ENCODE measurements at regions not wholly inside any gene's neighbourhood (a gene's known extent, or its start where the extent isn't known, plus 50 kb on each side); places are given as distances from the start of the nearest gene placed in this dataset.
"Not testable (repeated sequence)": the region's sequence is repeated elsewhere in the genome, so short reads cannot be mapped to it uniquely, and the experiment has no call there.

GRCh38 chr12:104886418-104887401 is 71.4 kb downstream of the SLC41A2 start:
- Mint-ChIP-seq H3K4me1 (no peaks in the 10 kb centered on the region), H3K4me3 (no peak overlapping the region)
- no peak for ATAC-seq

GRCh38 chr12:104878858-104879257 is 79.2 kb downstream of the SLC41A2 start:
- H3K9me3 Mint-ChIP-seq, DNase-seq, H3K4me3 Mint-ChIP-seq, ATAC-seq, H3K27ac Mint-ChIP-seq, H3K4me1 Mint-ChIP-seq, H3K36me3 Mint-ChIP-seq, POLR2A ChIA-PET: not testable (repeated sequence)
- H3K27me3 Mint-ChIP-seq = peaks cover 0 to 15% (median 4%) of the 10 kb centered on the region in 5 donors

More at GRCh38 chr12:104886418-104887401, 71.4 kb downstream of the SLC41A2 start:
- peaks cover 0 to 9% (median 4%) of the 10 kb centered on the region in 9 donors for H3K9me3 Mint-ChIP-seq
- POLR2A ChIA-PET = no interaction called here
- H3K27me3 Mint-ChIP-seq = peaks cover 2 to 15% (median 10%) of the 10 kb centered on the region in 5 donors
- DNase-seq = no peak
- peaks cover 0 to 6% (median 0%) of the 10 kb centered on the region in 3 donors for H3K36me3 Mint-ChIP-seq
- no peak overlapping the region for H3K27ac Mint-ChIP-seq

GRCh38 chr12:104877103-104877705 is 80.9 kb downstream of the SLC41A2 start:
- no peak overlapping the region for H3K4me3 Mint-ChIP-seq
- ATAC-seq = no peak
- peak in 8 of 10 donors; percentile 12 to 62 (median 36) for DNase-seq
- H3K36me3 Mint-ChIP-seq = peaks cover 0 to 2% (median 0%) of the 10 kb centered on the region in 3 donors
- H3K27ac Mint-ChIP-seq = no peak overlapping the region
- peaks cover 0 to 2% (median 0%) of the 10 kb centered on the region in 4 donors for H3K4me1 Mint-ChIP-seq
- POLR2A ChIA-PET = no interaction called here
- H3K9me3 Mint-ChIP-seq = peaks cover 0 to 2% (median 0%) of the 10 kb centered on the region in 9 donors
- peaks cover 0 to 9% (median 0%) of the 10 kb centered on the region in 5 donors for H3K27me3 Mint-ChIP-seq

GRCh38 chr12:104873374-104873773 is 84.7 kb downstream of the SLC41A2 start:
- Mint-ChIP-seq H3K27me3 (peaks cover 2 to 9% (median 3%) of the 10 kb centered on the region in 5 donors), H3K9me3 (no peaks in the 10 kb centered on the region), H3K4me3 (no peak overlapping the region), H3K36me3 (no peaks in the 10 kb centered on the region), H3K27ac (no peak overlapping the region), H3K4me1 (peaks cover 0 to 2% (median 0%) of the 10 kb centered on the region in 4 donors)
- DNase-seq (no peak), ATAC-seq (no peak)
- POLR2A ChIA-PET = no interaction called here

GRCh38 chr12:104870797-104871196 is 87.3 kb downstream of the SLC41A2 start:
- Mint-ChIP-seq H3K4me1 (peaks cover 0 to 2% (median under 1%) of the 10 kb centered on the region in 4 donors), H3K4me3 (no peak overlapping the region), H3K27me3 (peaks cover 2 to 9% (median 3%) of the 10 kb centered on the region in 5 donors), H3K36me3 (no peaks in the 10 kb centered on the region), H3K9me3 (no peaks in the 10 kb centered on the region), H3K27ac (no peak overlapping the region)
- DNase-seq = no peak
- POLR2A ChIA-PET = no interaction called here
- ATAC-seq = no peak

GRCh38 chr12:104866291-104866690 is 91.8 kb downstream of the SLC41A2 start:
- POLR2A ChIA-PET = no interaction called here
- Mint-ChIP-seq H3K27ac (no peak overlapping the region), H3K4me1 (peaks cover 3 to 12% (median 9%) of the 10 kb centered on the region in 4 donors), H3K9me3 (no peaks in the 10 kb centered on the region), H3K36me3 (no peaks in the 10 kb centered on the region), H3K27me3 (peaks cover 2 to 8% (median 3%) of the 10 kb centered on the region in 5 donors), H3K4me3 (no peak overlapping the region)
- ATAC-seq (no peak), DNase-seq (no peak)

- POLR2A ChIA-PET = no interaction called here
- H3K4me3 Mint-ChIP-seq = no peak overlapping the region
- H3K4me1 Mint-ChIP-seq = peaks cover 3 to 12% (median 9%) of the 10 kb centered on the region in 4 donors
- peaks cover 2 to 7% (median 3%) of the 10 kb centered on the region in 5 donors for H3K27me3 Mint-ChIP-seq
- H3K36me3 Mint-ChIP-seq = no peaks in the 10 kb centered on the region
- H3K9me3 Mint-ChIP-seq = no peaks in the 10 kb centered on the region
- ATAC-seq (peak in 1 of 2 donors; percentile 39), DNase-seq (no peak)
- peak overlapping the region in 3 of 10 donors; percentile 6 to 32 (median 13) for H3K27ac Mint-ChIP-seq
Measured at GRCh38 chr12:104865080-104865479, 93.0 kb downstream of the SLC41A2 start.

- POLR2A ChIA-PET = no interaction called here
- Mint-ChIP-seq H3K27me3 (peaks cover 0 to 5% (median under 1%) of the 10 kb centered on the region in 5 donors), H3K27ac (peak overlapping the region in 1 of 10 donors; percentile 32), H3K9me3 (no peaks in the 10 kb centered on the region), H3K4me3 (no peak overlapping the region), H3K4me1 (peaks cover 3 to 12% (median 9%) of the 10 kb centered on the region in 4 donors), H3K36me3 (no peaks in the 10 kb centered on the region)
- no peak for DNase-seq
- no peak for ATAC-seq
Measured at GRCh38 chr12:104864668-104865067, 93.4 kb downstream of the SLC41A2 start.

- POLR2A ChIA-PET = no interaction called here
- H3K4me3 Mint-ChIP-seq = no peak overlapping the region
Measured at GRCh38 chr12:104863296-104863948, 94.7 kb downstream of the SLC41A2 start.

GRCh38 chr12:104858611-104859543 is 99.2 kb downstream of the SLC41A2 start:
- POLR2A ChIA-PET = no interaction called here
- no peak for DNase-seq
- no peak overlapping the region for H3K27ac Mint-ChIP-seq
- H3K36me3 Mint-ChIP-seq = no peaks in the 10 kb centered on the region
- H3K4me1 Mint-ChIP-seq = no peaks in the 10 kb centered on the region
- no peaks in the 10 kb centered on the region for H3K27me3 Mint-ChIP-seq
- H3K9me3 Mint-ChIP-seq = no peaks in the 10 kb centered on the region
- no peak overlapping the region for H3K4me3 Mint-ChIP-seq
- no peak for ATAC-seq

More at GRCh38 chr12:104863296-104863948, 94.7 kb downstream of the SLC41A2 start:
- no peak for DNase-seq
- Mint-ChIP-seq H3K27me3 (no peaks in the 10 kb centered on the region), H3K27ac (peak overlapping the region in 1 of 10 donors; percentile 60), H3K9me3 (no peaks in the 10 kb centered on the region), H3K36me3 (no peaks in the 10 kb centered on the region), H3K4me1 (peaks cover 3 to 12% (median 9%) of the 10 kb centered on the region in 4 donors)
- no peak for ATAC-seq

GRCh38 chr12:104856531-104856930 is 101.6 kb downstream of the SLC41A2 start:
- H3K27ac Mint-ChIP-seq = no peak overlapping the region
- H3K4me1 Mint-ChIP-seq = no peaks in the 10 kb centered on the region
- no peak overlapping the region for H3K4me3 Mint-ChIP-seq
- no peaks in the 10 kb centered on the region for H3K27me3 Mint-ChIP-seq
- POLR2A ChIA-PET = no interaction called here
- ATAC-seq = no peak
- no peaks in the 10 kb centered on the region for H3K9me3 Mint-ChIP-seq
- no peaks in the 10 kb centered on the region for H3K36me3 Mint-ChIP-seq
- DNase-seq = no peak

- DNase-seq = no peak
- Mint-ChIP-seq H3K4me3 (no peak overlapping the region), H3K36me3 (no peaks in the 10 kb centered on the region), H3K4me1 (no peaks in the 10 kb centered on the region), H3K27ac (no peak overlapping the region), H3K27me3 (no peaks in the 10 kb centered on the region), H3K9me3 (no peaks in the 10 kb centered on the region)
- ATAC-seq = no peak
- POLR2A ChIA-PET = no interaction called here
Measured at GRCh38 chr12:104855599-104855998, 102.5 kb downstream of the SLC41A2 start.

Data from naive thymus-derived CD8-positive, alpha-beta T cell (primary cell).